Large intestine (tissue), 3 donors: ENCODE measurements at regions not wholly inside any gene's neighbourhood (a gene's known extent, or its start where the extent isn't known, plus 50 kb on each side); places are given as distances from the start of the nearest gene placed in this dataset.

Experiments
- DNase-seq, 2 donors: peaks; one replicate each; pipeline versions ENCODE4 v3.0.0 to v3.0.0-alpha.2; 2013
- H3K27ac ChIP-seq: one replicate; pipeline ENCODE4 v1.5.1; 2013; ENCODE audit warnings: low read length
- H3K27me3 ChIP-seq: 2 replicates; pipeline ENCODE4 v1.6.1; 2013; ENCODE audit warnings: low read length; ENCODE audit not compliant: control insufficient read depth, insufficient read depth
- H3K36me3 ChIP-seq: 2 replicates; pipeline ENCODE4 v1.6.1; 2013; ENCODE audit warnings: low read length; ENCODE audit not compliant: control insufficient read depth, insufficient read depth
- H3K4me1 ChIP-seq: one replicate; pipeline ENCODE4 v1.6.1; 2013; ENCODE audit warnings: low read length; ENCODE audit not compliant: control insufficient read depth, insufficient read depth
- H3K4me3 ChIP-seq: one replicate; pipeline ENCODE4 v1.5.1; 2013; ENCODE audit warnings: low read length
- H3K9me3 ChIP-seq: one replicate; pipeline ENCODE4 v1.6.1; 2013; ENCODE audit warnings: mild to moderate bottlenecking, low read depth, low read length, moderate library complexity; ENCODE audit not compliant: control insufficient read depth
- WGBS: methylation state at CpG from one replicate; pipeline ENCODE4 v1.1.5; 2013; ENCODE audit warnings: low lambda C conversion rate; ENCODE audit not compliant: insufficient coverage; 5-methylcytosine and 5-hydroxymethylcytosine counted together

- no peaks in the 10 kb centered on the region for H3K9me3 ChIP-seq
- H3K27me3 ChIP-seq: no peaks in the 10 kb centered on the region
- no peak overlapping the region for H3K4me3 ChIP-seq
- H3K4me1 ChIP-seq: no peaks in the 10 kb centered on the region
- H3K36me3 ChIP-seq: no peaks in the 10 kb centered on the region
- WGBS: no CpG with 5 or more reads among the region's 6 CpGs
- no peak for DNase-seq
- H3K27ac ChIP-seq: no peak overlapping the region
These were observed 273.7 kb downstream of the RASEF start for GRCh38 chr9:82789155-82789824.

- H3K27me3 ChIP-seq: no peaks in the 10 kb centered on the region
- WGBS: no CpG with 5 or more reads among the region's 1 CpG
- no peaks in the 10 kb centered on the region for H3K36me3 ChIP-seq
- H3K9me3 ChIP-seq: no peaks in the 10 kb centered on the region
- no peak for DNase-seq
- no peaks in the 10 kb centered on the region for H3K4me1 ChIP-seq
- H3K27ac ChIP-seq: no peak overlapping the region
- H3K4me3 ChIP-seq: no peak overlapping the region
These were observed 272.1 kb downstream of the RASEF start for GRCh38 chr9:82790875-82791274.

GRCh38 chr9:82791692-82792091, 271.2 kb downstream of the RASEF start:
- no peak overlapping the region for H3K4me3 ChIP-seq
- H3K27ac ChIP-seq: no peak overlapping the region
- H3K27me3 ChIP-seq: no peaks in the 10 kb centered on the region
- WGBS: no CpG with 5 or more reads among the region's 2 CpGs
- no peak for DNase-seq
- no peaks in the 10 kb centered on the region for H3K4me1 ChIP-seq
- H3K9me3 ChIP-seq: no peaks in the 10 kb centered on the region
- H3K36me3 ChIP-seq: no peaks in the 10 kb centered on the region

DNA sequence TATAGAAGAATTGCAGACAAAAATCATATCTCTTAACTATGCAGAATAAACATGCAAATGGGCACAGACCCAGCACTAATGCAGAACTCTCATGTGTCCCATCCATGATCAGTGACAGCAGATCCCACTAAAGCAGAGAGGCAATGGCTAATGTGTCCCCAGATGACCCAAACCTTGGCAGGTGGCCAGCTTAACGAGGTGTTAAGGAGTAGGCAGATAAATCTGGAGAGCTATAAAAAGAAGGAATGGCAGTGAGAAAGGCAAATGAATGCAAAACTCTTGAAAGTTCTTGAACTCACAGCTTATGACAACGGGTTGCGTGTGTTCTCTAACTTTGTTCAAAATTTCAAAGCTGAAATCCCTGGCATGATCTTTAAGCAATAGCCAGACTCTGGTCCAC, 265.4 kb downstream of the RASEF start:
- no peak for DNase-seq
- WGBS: no CpG with 5 or more reads among the region's 3 CpGs
- no peaks in the 10 kb centered on the region for H3K27me3 ChIP-seq
- no peaks in the 10 kb centered on the region for H3K36me3 ChIP-seq
- no peak overlapping the region for H3K27ac ChIP-seq
- no peak overlapping the region for H3K4me3 ChIP-seq
- no peaks in the 10 kb centered on the region for H3K4me1 ChIP-seq
- no peaks in the 10 kb centered on the region for H3K9me3 ChIP-seq

DNA sequence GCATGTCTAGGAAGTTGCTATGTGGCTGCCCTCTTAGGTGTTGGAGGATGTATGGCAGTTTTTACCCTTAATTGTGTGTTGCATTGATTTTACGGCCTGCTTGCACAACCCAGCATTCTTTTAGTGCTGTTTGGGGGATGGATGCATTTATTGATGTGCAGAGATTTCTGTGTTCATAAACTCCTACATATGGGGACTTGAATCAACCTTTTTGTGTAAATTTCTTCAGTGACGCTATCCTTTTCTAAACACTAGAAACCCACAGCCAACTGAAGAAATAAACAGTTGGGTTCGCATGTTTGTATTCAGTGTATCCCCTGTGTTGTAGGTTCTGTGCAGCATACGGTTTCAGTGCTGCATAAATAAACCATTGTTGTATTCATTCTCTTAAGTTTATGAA, 263.7 kb downstream of the RASEF start:
- H3K9me3 ChIP-seq: no peaks in the 10 kb centered on the region
- no peak for DNase-seq
- H3K27ac ChIP-seq: no peak overlapping the region
- H3K27me3 ChIP-seq: no peaks in the 10 kb centered on the region
- 80% methylated on average over 1 of the region's 4 CpGs for WGBS
- no peak overlapping the region for H3K4me3 ChIP-seq
- H3K36me3 ChIP-seq: no peaks in the 10 kb centered on the region
- H3K4me1 ChIP-seq: no peaks in the 10 kb centered on the region

GRCh38 chr9:82805027-82805426, 257.9 kb downstream of the RASEF start:
- DNase-seq: no peak
- H3K36me3 ChIP-seq: no peaks in the 10 kb centered on the region
- H3K27ac ChIP-seq: no peak overlapping the region
- no peaks in the 10 kb centered on the region for H3K9me3 ChIP-seq
- H3K4me1 ChIP-seq: no peaks in the 10 kb centered on the region
- 63% methylated on average over 3 of the region's 5 CpGs for WGBS
- H3K27me3 ChIP-seq: peaks cover 2% of the 10 kb centered on the region
- H3K4me3 ChIP-seq: no peak overlapping the region

GRCh38 chr9:82808478-82808877, 254.5 kb downstream of the RASEF start:
- Histone ChIP-seq H3K27me3 (peaks cover 2% of the 10 kb centered on the region), H3K36me3 (no peaks in the 10 kb centered on the region), H3K9me3 (no peaks in the 10 kb centered on the region), H3K4me3 (no peak overlapping the region), H3K27ac (no peak overlapping the region), H3K4me1 (no peaks in the 10 kb centered on the region)
- no CpG with 5 or more reads among the region's 2 CpGs for WGBS
- no peak for DNase-seq

- no CpG with 5 or more reads among the region's 1 CpG for WGBS
- no peak overlapping the region for H3K27ac ChIP-seq
- no peaks in the 10 kb centered on the region for H3K36me3 ChIP-seq
- H3K9me3 ChIP-seq: no peaks in the 10 kb centered on the region
- H3K4me3 ChIP-seq: no peak overlapping the region
- peaks cover 2% of the 10 kb centered on the region for H3K27me3 ChIP-seq
- DNase-seq: no peak
- no peaks in the 10 kb centered on the region for H3K4me1 ChIP-seq
These were observed 252.0 kb downstream of the RASEF start for GRCh38 chr9:82810915-82811314.

GRCh38 chr9:82819260-82819659, 243.7 kb downstream of the RASEF start:
- Histone ChIP-seq H3K4me3 (no peak overlapping the region), H3K27ac (no peak overlapping the region), H3K4me1 (no peaks in the 10 kb centered on the region), H3K36me3 (no peaks in the 10 kb centered on the region), H3K9me3 (no peaks in the 10 kb centered on the region), H3K27me3 (no peaks in the 10 kb centered on the region)
- no peak for DNase-seq
- WGBS: 93% methylated on average over 2 of the region's 2 CpGs

DNA sequence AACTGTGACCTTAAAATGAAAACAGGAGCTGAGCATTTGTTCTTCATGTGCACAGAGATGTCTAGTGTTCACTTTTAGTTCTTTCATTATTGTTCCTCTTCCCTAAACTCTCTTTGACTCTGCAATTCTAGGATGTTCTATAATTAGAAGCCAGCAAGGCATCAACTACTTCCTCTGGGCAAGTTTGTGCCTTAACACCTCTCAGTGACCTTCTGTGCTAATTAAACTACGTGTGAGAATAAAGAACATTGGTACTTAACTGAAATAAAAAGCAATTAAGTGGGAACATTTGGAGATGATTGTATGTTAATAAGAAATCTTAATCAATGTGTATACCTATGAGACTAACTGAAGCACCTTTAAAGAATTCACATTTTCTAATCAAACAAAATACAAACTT, 242.8 kb downstream of the RASEF start:
- H3K27me3 ChIP-seq: no peaks in the 10 kb centered on the region
- no peak overlapping the region for H3K4me3 ChIP-seq
- H3K9me3 ChIP-seq: no peaks in the 10 kb centered on the region
- no peaks in the 10 kb centered on the region for H3K36me3 ChIP-seq
- no peak overlapping the region for H3K27ac ChIP-seq
- no peak for DNase-seq
- 100% methylated on average over 1 of the region's 1 CpG for WGBS
- no peaks in the 10 kb centered on the region for H3K4me1 ChIP-seq

GRCh38 chr9:82829818-82830217, 233.1 kb downstream of the RASEF start:
- H3K4me3 ChIP-seq: no peak overlapping the region
- no peaks in the 10 kb centered on the region for H3K9me3 ChIP-seq
- no peak for DNase-seq
- no peak overlapping the region for H3K27ac ChIP-seq
- no peaks in the 10 kb centered on the region for H3K27me3 ChIP-seq
- 60% methylated on average over 1 of the region's 4 CpGs for WGBS
- no peaks in the 10 kb centered on the region for H3K4me1 ChIP-seq
- no peaks in the 10 kb centered on the region for H3K36me3 ChIP-seq
